Right lobe of liver (tissue), 6 donors: ENCODE measurements at regions not wholly inside any gene's neighbourhood (a gene's known extent, or its start where the extent isn't known, plus 50 kb on each side); places are given as distances from the start of the nearest gene placed in this dataset.

Source experiments
- ATAC-seq, 4 donors: fragments of 200-7000 bp; cut with Tn5 transposase; one replicate each; pipeline ENCODE4 v1.9.1; 2020; ENCODE audit warnings: mild to moderate bottlenecking in 4 of 4, moderate library complexity in 4 of 4
- DNase-seq, 3 donors: peaks; one replicate each; pipeline ENCODE4 v3.0.0-alpha.2; 2020
- H3K27ac ChIP-seq, 3 donors: fragments of 200-600 bp; one replicate each; pipeline ENCODE4 v1.8.0; 2022
- H3K27me3 ChIP-seq, 2 donors: fragments of 200-600 bp; one replicate each; pipeline ENCODE4 v1.8.0; 2022
- H3K36me3 ChIP-seq, 4 donors: fragments of 200-600 bp; sonication (generic) in 1 of 4; one replicate each; pipeline versions ENCODE4 v1.5.1 to v1.8.0; 2017 to 2022; ENCODE audit warnings: control low read depth in 1 of 4
- H3K4me1 ChIP-seq, 4 donors: fragments of 200-600 bp; sonication (generic) in 1 of 4; one replicate each; pipeline versions ENCODE4 v1.5.1 to v1.8.0; 2017 to 2022; ENCODE audit warnings: control low read depth in 1 of 4
- H3K4me3 ChIP-seq, 3 donors: fragments of 200-600 bp; one replicate each; pipeline ENCODE4 v1.8.0; 2022
- H3K9me3 ChIP-seq, 4 donors: fragments of 200-600 bp; sonication (generic) in 1 of 4; one replicate each; pipeline versions ENCODE4 v1.5.1 to v1.8.0; 2017 to 2022; ENCODE audit warnings: control low read depth in 1 of 4
- CTCF ChIP-seq, 4 donors: fragments of 200-600 bp in 3 of 4; fragments of 450-650 bp in 1 of 4; IDR thresholded peaks; one replicate each; pipeline versions ENCODE4 v1.5.1 to v1.8.0; 2016 to 2022; ENCODE audit warnings: antibody characterized with exemption in 4 of 4, mild to moderate bottlenecking in 2 of 4
- POLR2A ChIP-seq: fragments of 450-650 bp; IDR thresholded peaks from one replicate; pipeline ENCODE4 v1.6.1; 2017; ENCODE audit warnings: antibody characterized with exemption, mild to moderate bottlenecking
- WGBS: methylation state at CpG from one replicate; pipeline ENCODE4 v1.1.6; 2018; ENCODE audit warnings: low coverage, low lambda C conversion rate; ENCODE audit not compliant: insufficient coverage; ENCODE audit errors: missing lambda C conversion rate; 5-methylcytosine and 5-hydroxymethylcytosine counted together
- intact Hi-C, 2 donors: fragments of 100-400 bp; cut with DNase I; formaldehyde crosslinking; loops; one replicate each; pipeline versions ENCODE4 v1.11.2 to v1.14.1; 2022
- donor health status: DM: no; HTN: yes; CAD: no.
- donor health status: DM: no; HTN: no; CAD: no.
- donor health status: DM: no; HTN: no; CAD: no.
- donor health status: DM: no; HTN: yes; CAD: no.
- donor health status: DM: no; HTN: yes; CAD: no.

GRCh38 chr12:68477261-68477772, 133.4 kb upstream of the RAP1B start:
- no peak overlapping the region for H3K27ac ChIP-seq
- no peak for TF ChIP-seq POLR2A
- no peak for TF ChIP-seq CTCF (IDR thresholded peaks at IDR 0.05)
- no peaks in the 10 kb centered on the region for H3K9me3 ChIP-seq
- 79% methylated on average over 3 of the region's 3 CpGs for WGBS
- H3K27me3 ChIP-seq: no peaks in the 10 kb centered on the region
- ATAC-seq (no peak), DNase-seq (no peak)
- H3K4me1 ChIP-seq: no peaks in the 10 kb centered on the region
- intact Hi-C loops: no loop called here
- H3K36me3 ChIP-seq: no peaks in the 10 kb centered on the region
- H3K4me3 ChIP-seq: no peak overlapping the region

DNA sequence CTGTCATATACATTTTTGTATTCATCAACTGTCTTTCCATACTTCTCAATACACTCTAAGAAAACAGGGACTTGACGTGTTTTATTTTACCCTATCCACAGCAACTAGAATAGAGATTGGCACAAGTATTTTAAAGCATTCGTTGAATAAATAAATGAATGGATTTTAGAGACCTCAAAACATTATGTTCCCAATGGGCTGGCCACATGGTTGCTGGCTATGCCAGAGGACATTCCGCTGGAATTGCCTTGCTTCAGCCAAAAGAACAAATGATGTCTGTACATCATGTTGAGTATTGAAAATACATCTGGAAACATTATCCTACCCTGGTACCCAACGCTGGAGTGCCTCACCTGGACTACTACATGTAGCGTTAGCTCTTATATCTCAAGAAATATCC, 132.8 kb upstream of the RAP1B start:
- DNase-seq (no peak), ATAC-seq (no peak)
- WGBS: 77% methylated on average over 5 of the region's 5 CpGs
- Histone ChIP-seq H3K9me3 (no peaks in the 10 kb centered on the region), H3K27me3 (no peaks in the 10 kb centered on the region), H3K36me3 (no peaks in the 10 kb centered on the region), H3K4me1 (no peaks in the 10 kb centered on the region), H3K27ac (no peak overlapping the region), H3K4me3 (no peak overlapping the region)
- intact Hi-C loops: no loop called here
- TF ChIP-seq CTCF (IDR thresholded peaks at IDR 0.05) (no peak), POLR2A (no peak)

DNA sequence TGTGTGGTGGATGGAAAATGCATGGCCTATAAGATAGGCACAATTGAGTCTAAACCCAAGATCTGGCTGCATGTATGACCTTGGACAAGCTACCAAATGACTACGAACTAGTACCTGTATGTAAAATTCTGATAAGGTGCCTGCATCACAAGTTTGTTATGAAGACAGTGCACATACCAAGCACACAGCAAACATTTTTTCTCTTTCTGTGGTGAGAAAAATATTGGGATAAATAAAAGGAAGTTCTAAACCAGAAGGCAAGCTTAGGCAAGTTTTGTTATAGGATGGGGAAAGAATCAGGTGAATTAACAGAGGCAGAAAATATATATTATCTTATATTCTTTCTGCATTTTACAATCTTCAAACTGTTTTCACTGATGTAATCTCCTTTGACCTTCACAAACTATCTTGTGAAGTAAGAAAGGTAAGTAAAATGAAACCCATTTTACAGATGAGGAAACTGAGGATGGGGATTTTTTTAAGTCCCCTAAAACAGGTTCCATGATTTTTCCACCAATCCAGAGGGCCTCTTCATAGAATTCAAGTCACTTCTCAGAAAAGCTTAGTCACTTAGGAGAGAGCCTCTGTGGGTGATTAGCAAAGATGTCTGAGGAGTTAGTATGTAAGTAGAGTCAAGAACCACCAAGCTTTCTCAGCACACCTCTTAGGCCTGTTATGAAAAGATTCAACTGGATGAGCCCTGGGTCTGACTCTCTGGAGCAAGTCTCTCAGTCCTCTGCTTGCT, 132.0 kb upstream of the RAP1B start:
- intact Hi-C loops: no loop called here
- ATAC-seq: no peak
- Histone ChIP-seq H3K36me3 (no peaks in the 10 kb centered on the region), H3K27ac (no peak overlapping the region), H3K9me3 (no peaks in the 10 kb centered on the region), H3K4me1 (no peaks in the 10 kb centered on the region), H3K27me3 (no peaks in the 10 kb centered on the region), H3K4me3 (no peak overlapping the region)
- no peak for DNase-seq
- WGBS: 100% methylated on average over 1 of the region's 1 CpG
- no peak for TF ChIP-seq POLR2A
- TF ChIP-seq CTCF (IDR thresholded peaks at IDR 0.05): no peak

DNA sequence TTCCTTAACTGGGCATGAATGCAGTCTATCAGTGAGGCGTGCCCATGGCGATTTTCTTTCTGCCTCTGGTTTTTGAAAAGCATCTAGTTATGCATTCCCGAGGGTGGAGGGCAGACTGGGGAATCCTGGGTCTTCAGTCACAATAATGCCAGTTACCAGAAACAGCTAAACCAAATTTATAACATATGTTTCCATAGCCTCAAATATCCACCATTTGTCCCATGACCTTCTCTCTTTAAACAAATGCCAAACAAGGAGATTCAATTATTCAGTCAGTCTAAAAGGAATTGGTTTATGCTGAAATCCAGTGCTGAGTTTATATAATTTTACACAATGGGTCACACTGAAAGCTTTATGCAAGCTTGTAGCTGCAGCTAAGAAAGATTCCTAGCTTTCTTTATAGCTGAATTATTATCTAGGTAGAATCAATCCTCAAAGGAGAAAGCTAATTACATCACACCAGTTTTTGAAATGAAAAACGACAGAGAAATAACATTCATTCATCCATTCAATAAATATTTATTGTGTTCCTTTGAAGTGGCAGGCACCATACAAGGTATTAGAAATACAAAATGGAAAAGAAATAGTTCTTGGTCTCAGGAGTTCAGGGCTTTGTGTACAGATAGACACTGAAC, 131.3 kb upstream of the RAP1B start:
- DNase-seq: no peak
- WGBS: 72% methylated on average over 3 of the region's 4 CpGs
- H3K36me3 ChIP-seq: no peaks in the 10 kb centered on the region

More for the DNA sequence above, 131.3 kb upstream of the RAP1B start:
- Histone ChIP-seq H3K4me3 (no peak overlapping the region), H3K27me3 (no peaks in the 10 kb centered on the region), H3K9me3 (no peaks in the 10 kb centered on the region), H3K27ac (no peak overlapping the region), H3K4me1 (no peaks in the 10 kb centered on the region)
- no peak for ATAC-seq
- intact Hi-C loops: no loop called here
- TF ChIP-seq CTCF (IDR thresholded peaks at IDR 0.05) (no peak), POLR2A (no peak)
